GM12891 (cell line): ENCODE measurements at regions not wholly inside any gene's neighbourhood (a gene's known extent, or its start where the extent isn't known, plus 50 kb on each side); places are given as distances from the start of the nearest gene placed in this dataset.

ENCODE experiments used
- PAX5 ChIP-seq: IDR thresholded peaks from 2 replicates; pipeline ENCODE4 v1.6.1; 2011; ENCODE audit warnings: low read length, moderate library complexity, mild to moderate bottlenecking; ENCODE audit not compliant: insufficient read depth, severe bottlenecking
- POLR2A ChIP-seq: IDR thresholded peaks from 2 replicates; pipeline ENCODE4 v1.6.1; 2011; ENCODE audit warnings: low read depth, low read length, control low read depth
- POLR2AphosphoS5 ChIP-seq: IDR thresholded peaks from 2 replicates; pipeline ENCODE4 v1.6.1; 2011; ENCODE audit warnings: low read depth, low read length, control low read depth

DNA sequence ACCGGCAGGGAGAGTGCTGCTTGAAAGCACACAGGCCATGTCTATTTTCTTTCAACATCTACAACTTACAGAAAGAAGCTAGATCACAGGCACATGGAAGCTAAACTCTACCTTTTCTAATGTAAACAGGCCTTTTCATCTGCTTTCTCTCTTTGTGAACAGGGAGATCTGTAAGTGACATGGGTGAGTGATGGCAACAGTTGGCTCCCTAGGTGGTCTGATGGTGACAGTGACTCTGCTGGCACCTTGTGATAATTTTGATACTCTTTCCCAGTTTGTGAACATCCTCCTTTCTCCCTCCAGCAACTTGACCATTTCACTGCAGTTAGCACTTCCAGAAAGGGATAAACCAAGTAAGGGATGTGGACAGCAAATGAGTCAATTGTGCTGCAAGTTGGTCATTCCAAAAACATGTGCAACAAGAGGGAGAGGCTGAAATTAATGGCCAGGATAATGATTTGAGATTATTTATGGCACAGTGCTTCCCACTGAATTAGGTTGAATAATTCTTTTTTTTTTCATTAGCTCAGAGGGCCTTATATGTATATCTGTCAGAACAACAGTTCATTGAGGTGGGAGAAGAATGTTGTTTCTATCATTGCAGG is 89.5 kb downstream of the XCL2 start:
- TF ChIP-seq PAX5: no peak
- TF ChIP-seq POLR2A: no peak
- no peak for TF ChIP-seq POLR2AphosphoS5
